ENCODE measurements at regions not wholly inside any gene's neighbourhood (a gene's known extent, or its start where the extent isn't known, plus 50 kb on each side); places are given as distances from the start of the nearest gene placed in this dataset.

DNA sequence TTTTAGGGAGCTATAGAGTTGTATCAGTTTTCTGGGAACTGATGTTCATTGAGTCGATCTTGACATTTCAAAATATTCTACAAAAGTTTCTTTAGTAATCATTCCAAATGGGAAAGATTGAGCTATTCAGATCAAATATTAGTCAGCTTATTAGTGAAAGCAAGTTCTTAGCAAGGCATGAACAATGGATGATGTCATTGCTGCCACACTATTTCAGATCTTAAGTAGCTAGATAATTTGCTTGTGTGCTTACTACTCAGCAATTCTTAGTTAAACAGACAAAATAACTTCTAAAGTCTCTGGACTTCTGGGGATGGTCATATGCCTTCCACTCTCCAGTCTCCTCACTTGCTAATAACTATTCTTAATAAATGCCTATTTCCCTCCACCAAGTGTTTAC lies 69.0 kb upstream of the CDH8 start:
- TF ChIP-seq, protein P1, sequence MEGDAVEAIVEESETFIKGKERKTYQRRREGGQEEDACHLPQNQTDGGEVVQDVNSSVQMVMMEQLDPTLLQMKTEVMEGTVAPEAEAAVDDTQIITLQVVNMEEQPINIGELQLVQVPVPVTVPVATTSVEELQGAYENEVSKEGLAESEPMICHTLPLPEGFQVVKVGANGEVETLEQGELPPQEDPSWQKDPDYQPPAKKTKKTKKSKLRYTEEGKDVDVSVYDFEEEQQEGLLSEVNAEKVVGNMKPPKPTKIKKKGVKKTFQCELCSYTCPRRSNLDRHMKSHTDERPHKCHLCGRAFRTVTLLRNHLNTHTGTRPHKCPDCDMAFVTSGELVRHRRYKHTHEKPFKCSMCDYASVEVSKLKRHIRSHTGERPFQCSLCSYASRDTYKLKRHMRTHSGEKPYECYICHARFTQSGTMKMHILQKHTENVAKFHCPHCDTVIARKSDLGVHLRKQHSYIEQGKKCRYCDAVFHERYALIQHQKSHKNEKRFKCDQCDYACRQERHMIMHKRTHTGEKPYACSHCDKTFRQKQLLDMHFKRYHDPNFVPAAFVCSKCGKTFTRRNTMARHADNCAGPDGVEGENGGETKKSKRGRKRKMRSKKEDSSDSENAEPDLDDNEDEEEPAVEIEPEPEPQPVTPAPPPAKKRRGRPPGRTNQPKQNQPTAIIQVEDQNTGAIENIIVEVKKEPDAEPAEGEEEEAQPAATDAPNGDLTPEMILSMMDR (IDR thresholded peaks at IDR 0.05; ENCODE audit: low read depth, low read length), result no peak
- TF ChIP-seq POLR2A (IDR thresholded peaks at IDR 0.05; ENCODE audit: extremely low read depth, insufficient read length) (no peak), MYC (IDR thresholded peaks at IDR 0.05; ENCODE audit: low read depth, low read length) (no peak)
- TF ChIP-seq, protein P2, sequence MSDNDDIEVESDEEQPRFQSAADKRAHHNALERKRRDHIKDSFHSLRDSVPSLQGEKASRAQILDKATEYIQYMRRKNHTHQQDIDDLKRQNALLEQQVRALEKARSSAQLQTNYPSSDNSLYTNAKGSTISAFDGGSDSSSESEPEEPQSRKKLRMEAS (IDR thresholded peaks at IDR 0.05; ENCODE audit: low read depth, low read length), result no peak
